SK-N-SH (cell line): ENCODE measurements at regions not wholly inside any gene's neighbourhood (a gene's known extent, or its start where the extent isn't known, plus 50 kb on each side); places are given as distances from the start of the nearest gene placed in this dataset.

Experiments
- CTCF ChIA-PET: fragments of 300-600, 350-600 bp; formaldehyde crosslinking; extraction: SDS; loops from one replicate; lab custom pipeline; 2021; lab: Yijun Ruan, JAX
- POLR2A ChIA-PET: fragments of 350-600 bp; sonication (Branson Sonifier 250); formaldehyde crosslinking; extraction: SDS; loops from one replicate; lab custom pipeline; 2020; ENCODE audit warnings: antibody characterized with exemption, inconsistent platforms; lab: Yijun Ruan, JAX
- DNase-seq: peaks from one replicate; pipeline ENCODE4 v3.0.0; 2012
- H2AFZ ChIP-seq: fragments of 200-600 bp; sonication (generic); 2 replicates; pipeline ENCODE4 v1.8.1; 2016; ENCODE audit warnings: antibody characterized with exemption, mild to moderate bottlenecking, low read depth
- H3F3A ChIP-seq: fragments of 200-600 bp; sonication (generic); replicated peaks from 2 replicates; pipeline ENCODE3; 2016; ENCODE audit warnings: antibody characterized with exemption, mild to moderate bottlenecking; ENCODE audit not compliant: insufficient read depth
- H3K27ac ChIP-seq, 2 experiments: fragments of 200-500 bp in 1 of 2; fragments of 200-600 bp in 1 of 2; sonication (Bioruptor generic) in 1 of 2; sonication (generic), shearing (Covaris generic) in 1 of 2; 2 replicates each; pipeline versions ENCODE4 v1.5.1 to v1.6.1; 2014 to 2016; ENCODE audit warnings: low read depth in 2 of 2, inconsistent platforms in 1 of 2, low read length in 1 of 2, mild to moderate bottlenecking in 1 of 2, mixed read lengths in 1 of 2
- H3K27me3 ChIP-seq: fragments of 200-600 bp; sonication (generic), shearing (Covaris generic); 2 replicates; pipeline ENCODE4 v1.6.1; 2016; ENCODE audit warnings: mixed run types; ENCODE audit not compliant: insufficient read depth
- H3K36me3 ChIP-seq, 2 experiments: fragments of 200-500 bp in 1 of 2; fragments of 200-600 bp in 1 of 2; sonication (Bioruptor generic) in 1 of 2; sonication (generic) in 1 of 2; replicated peaks in 1 of 2; 2 replicates each; pipeline versions ENCODE3 to v1.5.1; 2014 to 2016; ENCODE audit warnings: low read length in 1 of 2, mild to moderate bottlenecking in 1 of 2; ENCODE audit not compliant: insufficient read depth in 2 of 2, control insufficient read depth in 1 of 2
- H3K4me1 ChIP-seq, 2 experiments: fragments of 200-500 bp in 1 of 2; fragments of 200-600 bp in 1 of 2; sonication (Bioruptor generic) in 1 of 2; sonication (generic), shearing (Covaris generic) in 1 of 2; 2 replicates each; pipeline versions ENCODE4 v1.5.1 to v1.6.1; 2014 to 2016; ENCODE audit warnings: low read depth in 1 of 2, low read length in 1 of 2, mixed run types in 1 of 2; ENCODE audit not compliant: insufficient read depth in 2 of 2, control insufficient read depth in 1 of 2
- H3K4me2 ChIP-seq: fragments of 200-600 bp; sonication (generic), shearing (Covaris generic); 2 replicates; pipeline ENCODE4 v1.6.1; 2017; ENCODE audit warnings: mixed run types
- H3K4me3 ChIP-seq, 2 experiments: fragments of 200-500 bp in 1 of 2; fragments of 200-600 bp in 1 of 2; sonication (Bioruptor generic) in 1 of 2; sonication (generic), shearing (Covaris generic) in 1 of 2; 2 replicates each; pipeline versions ENCODE4 v1.5.1 to v1.8.1; 2014 to 2016; ENCODE audit warnings: low read depth in 2 of 2, inconsistent platforms in 1 of 2, low read length in 1 of 2, mild to moderate bottlenecking in 1 of 2, mixed read lengths in 1 of 2, moderate library complexity in 1 of 2
- H3K79me2 ChIP-seq: fragments of 200-600 bp; sonication (generic); 2 replicates; pipeline ENCODE4 v1.8.1; 2017; ENCODE audit warnings: mild to moderate bottlenecking; ENCODE audit not compliant: insufficient read depth
- H3K9ac ChIP-seq: fragments of 200-600 bp; sonication (generic); 2 replicates; pipeline ENCODE4 v1.6.1; 2017; ENCODE audit warnings: mixed run types
- H3K9me2 ChIP-seq: fragments of 200-600 bp; sonication (generic); 2 replicates; pipeline ENCODE4 v1.6.1; 2017; ENCODE audit warnings: mixed run types
- H3K9me3 ChIP-seq: fragments of 200-600 bp; sonication (generic); 2 replicates; pipeline ENCODE4 v1.6.1; 2017; ENCODE audit warnings: mixed run types, mild to moderate bottlenecking, moderate library complexity
- H4K20me1 ChIP-seq: fragments of 200-600 bp; sonication (generic); 2 replicates; pipeline ENCODE4 v1.6.1; 2017; ENCODE audit warnings: mild to moderate bottlenecking, mixed run types; ENCODE audit not compliant: insufficient read depth
- CHD2 ChIP-seq: fragments of 150-350 bp; IDR thresholded peaks from 2 replicates; pipeline ENCODE4 v1.6.1; 2018; ENCODE audit warnings: low read length; ENCODE audit not compliant: partially characterized antibody
- ELF1 ChIP-seq: IDR thresholded peaks from 2 replicates; pipeline ENCODE4 v1.4.0; 2012
- FOSL2 ChIP-seq: IDR thresholded peaks from 2 replicates; pipeline ENCODE4 v1.4.0; 2012; ENCODE audit warnings: low read depth, mild to moderate bottlenecking, moderate library complexity, borderline replicate concordance
- FOXJ3 ChIP-seq: sonication (generic); formaldehyde crosslinking; IDR thresholded peaks from 2 replicates; pipeline ENCODE4 v1.5.1; 2020; ENCODE audit warnings: mild to moderate bottlenecking, missing genetic modification reagents
- FOXM1 ChIP-seq: IDR thresholded peaks from 2 replicates; pipeline ENCODE4 v1.4.0; 2012; ENCODE audit warnings: low read depth, mild to moderate bottlenecking
- GABPA ChIP-seq: IDR thresholded peaks from 2 replicates; pipeline ENCODE4 v1.4.0; 2012; ENCODE audit warnings: low read depth, mild to moderate bottlenecking
- GATA2 ChIP-seq: sonication (generic); formaldehyde crosslinking; IDR thresholded peaks from 2 replicates; pipeline ENCODE4 v1.5.0; 2020; ENCODE audit warnings: mild to moderate bottlenecking, missing genetic modification reagents
- JUND ChIP-seq: IDR thresholded peaks from 2 replicates; pipeline ENCODE4 v1.4.0; 2012
- MAX ChIP-seq: IDR thresholded peaks from 2 replicates; pipeline ENCODE4 v1.4.0; 2012; ENCODE audit warnings: low read depth
- MEF2A ChIP-seq: IDR thresholded peaks from 2 replicates; pipeline ENCODE4 v1.4.0; 2012; ENCODE audit warnings: low read depth, borderline replicate concordance
- NFIC ChIP-seq: IDR thresholded peaks from 2 replicates; pipeline ENCODE4 v1.4.0; 2012; ENCODE audit warnings: borderline replicate concordance
- POLR2AphosphoS5 ChIP-seq: IDR thresholded peaks from 2 replicates; pipeline ENCODE4 v1.6.1; 2012; ENCODE audit warnings: low read depth, low read length
- RAD21 ChIP-seq: IDR thresholded peaks from 2 replicates; pipeline ENCODE4 v1.6.1; 2012; ENCODE audit warnings: mild to moderate bottlenecking, low read length
- REST ChIP-seq: IDR thresholded peaks from 2 replicates; pipeline ENCODE4 v1.6.1; 2012; ENCODE audit warnings: mild to moderate bottlenecking, low read depth, low read length, moderate library complexity
- RFX5 ChIP-seq: IDR thresholded peaks from 2 replicates; pipeline ENCODE4 v1.6.1; 2012; ENCODE audit warnings: mild to moderate bottlenecking, improper control_type of control experiment, low read length
- SIN3A ChIP-seq: IDR thresholded peaks from 2 replicates; pipeline ENCODE4 v1.6.1; 2012; ENCODE audit warnings: low read depth, mild to moderate bottlenecking, low read length, moderate library complexity, borderline replicate concordance
- SMC3 ChIP-seq: IDR thresholded peaks from 2 replicates; pipeline ENCODE4 v1.6.1; 2012; ENCODE audit warnings: low read depth, low read length, improper control_type of control experiment
- WGBS: methylation state at CpG from one replicate; pipeline ENCODE4 v1.1.6; 2017; ENCODE audit warnings: low lambda C conversion rate; 5-methylcytosine and 5-hydroxymethylcytosine counted together
- TF ChIP-seq, protein P1 (sequence below): fragments of 150-350 bp; IDR thresholded peaks from 2 replicates; pipeline ENCODE4 v1.6.1; 2017; ENCODE audit warnings: antibody characterized with exemption, low read length, low read depth, borderline replicate concordance
- TF ChIP-seq, protein P2 (sequence below): IDR thresholded peaks from 2 replicates; pipeline ENCODE4 v1.4.0; 2012; ENCODE audit warnings: low read depth, borderline replicate concordance
- TF ChIP-seq, protein P3 (sequence below): IDR thresholded peaks from 2 replicates; pipeline ENCODE4; 2012

DNA sequence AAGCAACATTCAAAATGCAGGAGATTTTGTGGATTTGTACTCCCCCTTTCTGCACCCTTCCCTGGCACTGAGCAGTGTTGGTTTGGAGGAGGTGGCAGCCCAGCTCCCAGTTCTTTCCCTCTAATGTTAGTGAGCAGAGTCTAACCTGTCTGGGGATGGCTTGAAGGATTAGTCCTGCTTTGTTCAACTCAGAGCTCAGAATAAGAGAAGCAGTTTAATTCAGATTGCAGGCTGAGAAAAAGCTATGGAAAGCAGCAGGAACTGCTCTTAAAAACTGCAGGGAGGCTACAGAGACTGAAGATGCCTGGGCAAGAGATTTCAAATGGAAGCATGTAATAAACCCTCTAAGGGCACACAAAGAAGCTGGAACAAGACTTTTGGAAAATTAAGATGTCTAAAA is 223.4 kb upstream of the GGTLC1 start:
- Histone ChIP-seq H3K4me1 (no peaks in the 10 kb centered on the region), H3K9ac (no peak overlapping the region), H4K20me1 (no peaks in the 10 kb centered on the region), H3K27ac (no peak overlapping the region), H3K4me3 (no peak overlapping the region), H3F3A (peaks cover 5% of the 10 kb centered on the region), H3K36me3 (no peaks in the 10 kb centered on the region), H2AFZ (no peak overlapping the region), H3K9me3 (no peaks in the 10 kb centered on the region), H3K79me2 (no peaks in the 10 kb centered on the region), H3K4me2 (no peak overlapping the region), H3K9me2 (no peaks in the 10 kb centered on the region), H3K27me3 (no peaks in the 10 kb centered on the region)
- DNase-seq: no peak
- ChIA-PET CTCF (no interaction called here), POLR2A (no interaction called here)
- TF ChIP-seq, protein P1, sequence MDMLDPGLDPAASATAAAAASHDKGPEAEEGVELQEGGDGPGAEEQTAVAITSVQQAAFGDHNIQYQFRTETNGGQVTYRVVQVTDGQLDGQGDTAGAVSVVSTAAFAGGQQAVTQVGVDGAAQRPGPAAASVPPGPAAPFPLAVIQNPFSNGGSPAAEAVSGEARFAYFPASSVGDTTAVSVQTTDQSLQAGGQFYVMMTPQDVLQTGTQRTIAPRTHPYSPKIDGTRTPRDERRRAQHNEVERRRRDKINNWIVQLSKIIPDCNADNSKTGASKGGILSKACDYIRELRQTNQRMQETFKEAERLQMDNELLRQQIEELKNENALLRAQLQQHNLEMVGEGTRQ: no peak

DNA sequence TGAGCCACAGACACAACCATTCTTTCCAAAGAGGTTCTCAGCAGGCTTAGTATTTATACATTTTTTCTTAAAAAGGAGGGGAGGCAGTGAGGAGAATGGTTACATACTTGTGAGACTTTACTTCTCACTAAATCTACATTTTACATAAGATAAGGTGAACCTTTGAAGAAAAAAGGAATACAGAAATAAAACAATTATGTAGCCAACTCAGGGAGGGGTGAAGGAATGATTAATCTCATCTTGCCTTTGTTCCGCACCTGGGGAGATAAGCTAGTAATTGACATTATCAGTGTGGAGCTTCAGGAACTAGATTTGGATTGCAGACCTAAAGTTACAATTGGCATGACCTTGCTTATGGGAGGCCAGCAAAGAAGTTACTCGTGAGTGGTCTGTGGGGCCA is 221.8 kb upstream of the GGTLC1 start:
- 39% methylated on average over 2 of the region's 2 CpGs for WGBS
- no peak overlapping the region for H2AFZ ChIP-seq
- no peaks in the 10 kb centered on the region for H3K4me1 ChIP-seq
- peaks cover 5% of the 10 kb centered on the region for H3F3A ChIP-seq
- ChIA-PET POLR2A (no interaction called here), CTCF (no interaction called here)
- no peaks in the 10 kb centered on the region for H3K9me2 ChIP-seq
- no peak overlapping the region for H3K4me3 ChIP-seq
- H3K79me2 ChIP-seq: no peaks in the 10 kb centered on the region
- no peaks in the 10 kb centered on the region for H4K20me1 ChIP-seq
- H3K36me3 ChIP-seq: no peaks in the 10 kb centered on the region
- H3K9me3 ChIP-seq: no peaks in the 10 kb centered on the region
- no peak overlapping the region for H3K4me2 ChIP-seq
- no peak for DNase-seq
- TF ChIP-seq GATA2 (no peak), FOXM1 (no peak), GABPA (no peak), JUND (no peak), RFX5 (no peak), CHD2 (no peak), MEF2A (no peak), SIN3A (no peak), SMC3 (no peak), NFIC (no peak), FOXJ3 (no peak), ELF1 (no peak), POLR2AphosphoS5 (no peak), REST (no peak), RAD21 (no peak), FOSL2 (no peak), MAX (no peak)
- TF ChIP-seq, protein P2, sequence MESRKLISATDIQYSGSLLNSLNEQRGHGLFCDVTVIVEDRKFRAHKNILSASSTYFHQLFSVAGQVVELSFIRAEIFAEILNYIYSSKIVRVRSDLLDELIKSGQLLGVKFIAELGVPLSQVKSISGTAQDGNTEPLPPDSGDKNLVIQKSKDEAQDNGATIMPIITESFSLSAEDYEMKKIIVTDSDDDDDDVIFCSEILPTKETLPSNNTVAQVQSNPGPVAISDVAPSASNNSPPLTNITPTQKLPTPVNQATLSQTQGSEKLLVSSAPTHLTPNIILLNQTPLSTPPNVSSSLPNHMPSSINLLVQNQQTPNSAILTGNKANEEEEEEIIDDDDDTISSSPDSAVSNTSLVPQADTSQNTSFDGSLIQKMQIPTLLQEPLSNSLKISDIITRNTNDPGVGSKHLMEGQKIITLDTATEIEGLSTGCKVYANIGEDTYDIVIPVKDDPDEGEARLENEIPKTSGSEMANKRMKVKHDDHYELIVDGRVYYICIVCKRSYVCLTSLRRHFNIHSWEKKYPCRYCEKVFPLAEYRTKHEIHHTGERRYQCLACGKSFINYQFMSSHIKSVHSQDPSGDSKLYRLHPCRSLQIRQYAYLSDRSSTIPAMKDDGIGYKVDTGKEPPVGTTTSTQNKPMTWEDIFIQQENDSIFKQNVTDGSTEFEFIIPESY: no peak
- TF ChIP-seq, protein P3, sequence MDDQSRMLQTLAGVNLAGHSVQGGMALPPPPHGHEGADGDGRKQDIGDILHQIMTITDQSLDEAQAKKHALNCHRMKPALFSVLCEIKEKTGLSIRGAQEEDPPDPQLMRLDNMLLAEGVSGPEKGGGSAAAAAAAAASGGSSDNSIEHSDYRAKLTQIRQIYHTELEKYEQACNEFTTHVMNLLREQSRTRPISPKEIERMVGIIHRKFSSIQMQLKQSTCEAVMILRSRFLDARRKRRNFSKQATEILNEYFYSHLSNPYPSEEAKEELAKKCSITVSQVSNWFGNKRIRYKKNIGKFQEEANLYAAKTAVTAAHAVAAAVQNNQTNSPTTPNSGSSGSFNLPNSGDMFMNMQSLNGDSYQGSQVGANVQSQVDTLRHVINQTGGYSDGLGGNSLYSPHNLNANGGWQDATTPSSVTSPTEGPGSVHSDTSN: no peak
- no peaks in the 10 kb centered on the region for H3K27me3 ChIP-seq
- H3K27ac ChIP-seq: no peak overlapping the region
- no peak overlapping the region for H3K9ac ChIP-seq
